Skin of body (tissue), 1 donor: ENCODE measurements at regions not wholly inside any gene's neighbourhood (a gene's known extent, or its start where the extent isn't known, plus 50 kb on each side); places are given as distances from the start of the nearest gene placed in this dataset.

Experiments
- DNase-seq: peaks from one replicate; lab custom pipeline; 2025; lab: John Stamatoyannopoulos, UW

- no peak for DNase-seq
These were observed 422.7 kb downstream of the C3orf38 start for GRCh38 chr3:88572450-88572849.

GRCh38 chr3:88573472-88573871 is 423.7 kb downstream of the C3orf38 start:
- DNase-seq, result no peak

- no peak for DNase-seq
These were observed 424.4 kb downstream of the C3orf38 start for GRCh38 chr3:88574146-88574545.

- peak; percentile 4 for DNase-seq
These were observed 434.7 kb downstream of the C3orf38 start for GRCh38 chr3:88584451-88584850.

GRCh38 chr3:88586121-88586640 is 436.4 kb downstream of the C3orf38 start:
- no peak for DNase-seq

- DNase-seq, result peak; percentile 9
These were observed 439.4 kb downstream of the C3orf38 start for GRCh38 chr3:88589138-88589537.

GRCh38 chr3:88595026-88595425 is 445.3 kb downstream of the C3orf38 start:
- DNase-seq, result no peak

GRCh38 chr3:88596451-88596850 is 446.7 kb downstream of the C3orf38 start:
- DNase-seq, result no peak

- no peak for DNase-seq
These were observed 461.1 kb downstream of the C3orf38 start for GRCh38 chr3:88610820-88611219.

GRCh38 chr3:88611826-88612326 is 462.1 kb downstream of the C3orf38 start:
- DNase-seq, result no peak

GRCh38 chr3:88616413-88616812 is 466.7 kb downstream of the C3orf38 start:
- peak; percentile 43 for DNase-seq

- no peak for DNase-seq
These were observed 467.5 kb downstream of the C3orf38 start for GRCh38 chr3:88617283-88617682.

GRCh38 chr3:88618021-88618645 is 468.4 kb downstream of the C3orf38 start:
- DNase-seq, result peak; percentile 69

GRCh38 chr3:88621586-88621985 is 471.8 kb downstream of the C3orf38 start:
- no peak for DNase-seq

GRCh38 chr3:88623709-88624108 is 473.9 kb downstream of the C3orf38 start:
- DNase-seq, result no peak

- DNase-seq, result no peak
These were observed 476.8 kb downstream of the C3orf38 start for GRCh38 chr3:88626456-88627120.

GRCh38 chr3:88628901-88629300 is 478.5 kb upstream of the EPHA3 start:
- DNase-seq, result no peak

GRCh38 chr3:88632226-88632625 is 475.2 kb upstream of the EPHA3 start:
- no peak for DNase-seq

GRCh38 chr3:88640581-88640980 is 466.8 kb upstream of the EPHA3 start:
- DNase-seq, result no peak

- DNase-seq, result no peak
These were observed 466.3 kb upstream of the EPHA3 start for GRCh38 chr3:88641033-88641604.

- no peak for DNase-seq
These were observed 450.0 kb upstream of the EPHA3 start for GRCh38 chr3:88657459-88657858.

GRCh38 chr3:88661433-88661824 is 446.0 kb upstream of the EPHA3 start:
- no peak for DNase-seq

- no peak for DNase-seq
These were observed 439.2 kb upstream of the EPHA3 start for GRCh38 chr3:88668180-88668579.
